ENCODE measurements at regions not wholly inside any gene's neighbourhood (a gene's known extent, or its start where the extent isn't known, plus 50 kb on each side); places are given as distances from the start of the nearest gene placed in this dataset.

- H3K14ac ChIP-seq (ENCODE audit: insufficient read depth, low read length): no peak overlapping the region
- WGBS (ENCODE audit: extremely low coverage, insufficient read length, low lambda C conversion rate): no CpG with 5 or more reads among the region's 3 CpGs
- Mint-ChIP-seq H3K9me3 (no peaks in the 10 kb centered on the region), H3K27me3 (ENCODE audit: low read depth) (no peaks in the 10 kb centered on the region; the same call in 1 of the 2 replicates), H3K27ac (no peak overlapping the region; a peak in 1 of 7 replicates), H3K36me3 (ENCODE audit: insufficient read depth in 1 of 3, low read depth in 3 of 3) (no peaks in the 10 kb centered on the region), H3K4me3 (no peak overlapping the region), H3K4me1 (peaks cover 18 to 29% of the 10 kb centered on the region in 2 experiments)
- H2BK12ac ChIP-seq (ENCODE audit: insufficient read length, low read depth, low read length): no peak overlapping the region
- no peak for DNase-seq
- peaks cover 5% of the 10 kb centered on the region; the same call in 1 of the 2 replicates for H3K4me1 ChIP-seq (ENCODE audit: insufficient read depth, low read length)
- H3K18ac ChIP-seq (ENCODE audit: insufficient read length, low read depth, low read length): no peak overlapping the region
- no peak for TF ChIP-seq CTCF (conservative IDR thresholded peaks at IDR 0.05)
- H3K23ac ChIP-seq (ENCODE audit: insufficient read length, low read depth, low read length): no peak overlapping the region
- H4K91ac ChIP-seq (ENCODE audit: insufficient read length, low read depth, low read length): no peak overlapping the region
- no peak overlapping the region for H2AK5ac ChIP-seq (ENCODE audit: insufficient read length, low read length)
- H3K4ac ChIP-seq (ENCODE audit: low read depth, low read length): no peak overlapping the region
- H4K5ac ChIP-seq (ENCODE audit: insufficient read length, low read depth, low read length): no peak overlapping the region
- no peak overlapping the region for H2BK20ac ChIP-seq (ENCODE audit: low read depth, low read length, poor library complexity, severe bottlenecking)
- no peak overlapping the region for H3T11ph ChIP-seq (ENCODE audit: low read length)
- no peaks in the 10 kb centered on the region for H3K27me3 ChIP-seq (ENCODE audit: insufficient read depth, low read length)
- H3K9ac ChIP-seq (ENCODE audit: extremely low read depth, insufficient read length, low read length): no peak overlapping the region
- no peaks in the 10 kb centered on the region for H3K79me1 ChIP-seq (ENCODE audit: insufficient read depth, low read depth, low read length, poor library complexity, severe bottlenecking)
- no peak overlapping the region for H2AFZ ChIP-seq (ENCODE audit: low read length)
- H2BK120ac ChIP-seq (ENCODE audit: low read depth, low read length, poor library complexity, severe bottlenecking): no peak overlapping the region
- H3K27ac ChIP-seq (ENCODE audit: insufficient read length, low read depth, low read length): no peak overlapping the region
- H3K56ac ChIP-seq (ENCODE audit: insufficient read length, low read depth, low read length): no peak overlapping the region
- no peak overlapping the region for H2BK5ac ChIP-seq (ENCODE audit: insufficient read length, low read length)
- no peaks in the 10 kb centered on the region for H3K79me2 ChIP-seq (ENCODE audit: insufficient read depth, low read length)
- no peak overlapping the region for H4K8ac ChIP-seq (replicated peaks; ENCODE audit: insufficient read length, low read depth, low read length)
- H3K23me2 ChIP-seq (ENCODE audit: insufficient read length, low read depth, low read length, poor library complexity, severe bottlenecking): no peaks in the 10 kb centered on the region
- no peak overlapping the region for H2BK15ac ChIP-seq (ENCODE audit: low read depth, low read length)
- H3K9me3 ChIP-seq (ENCODE audit: control insufficient read depth, low read depth, low read length): no peaks in the 10 kb centered on the region
- no peak overlapping the region for H3K4me2 ChIP-seq (ENCODE audit: insufficient read depth, insufficient read length, low read length)
- H4K20me1 ChIP-seq (ENCODE audit: control insufficient read depth, insufficient read depth, insufficient read length): no peaks in the 10 kb centered on the region
Measured at GRCh38 chr6:15870333-15871043, 207.7 kb upstream of the DTNBP1 start.
